Neural cell (in vitro differentiated cells): ENCODE measurements at regions not wholly inside any gene's neighbourhood (a gene's known extent, or its start where the extent isn't known, plus 50 kb on each side); places are given as distances from the start of the nearest gene placed in this dataset.

Source experiments
- CTCF ChIP-seq: fragments of 450-650 bp; IDR thresholded peaks from 2 replicates; pipeline ENCODE4 v1.5.1; 2014; ENCODE audit warnings: antibody characterized with exemption, mild to moderate bottlenecking, moderate library complexity; ENCODE audit not compliant: poor library complexity, severe bottlenecking
- EP300 ChIP-seq: fragments of 450-650 bp; conservative IDR thresholded peaks from 2 replicates; pipeline ENCODE4 v1.6.1; 2014; ENCODE audit warnings: antibody characterized with exemption, mild to moderate bottlenecking, moderate library complexity; ENCODE audit not compliant: poor library complexity, severe bottlenecking
- EZH2 ChIP-seq: fragments of 200-600, 300-800 bp; shearing (Covaris generic), sonication (generic); IDR thresholded peaks from 2 replicates; pipeline ENCODE4 v1.6.1; 2014; ENCODE audit warnings: antibody characterized with exemption, low read length, borderline replicate concordance, mild to moderate bottlenecking; ENCODE audit not compliant: insufficient read depth, poor library complexity, severe bottlenecking
- MXI1 ChIP-seq: fragments of 450-650 bp; conservative IDR thresholded peaks from 2 replicates; pipeline ENCODE4 v1.6.1; 2014; ENCODE audit warnings: antibody characterized with exemption, mild to moderate bottlenecking; ENCODE audit not compliant: poor library complexity, severe bottlenecking
- POLR2AphosphoS5 ChIP-seq: IDR thresholded peaks from 2 replicates; pipeline ENCODE4 v1.6.1; 2012
- RAD21 ChIP-seq: fragments of 450-650 bp; conservative IDR thresholded peaks from 2 replicates; pipeline ENCODE4 v1.6.1; 2014; ENCODE audit warnings: antibody characterized with exemption, mild to moderate bottlenecking, moderate library complexity
- REST ChIP-seq: IDR thresholded peaks from 2 replicates; pipeline ENCODE4 v1.6.1; 2012; ENCODE audit warnings: borderline replicate concordance
- SMC3 ChIP-seq: fragments of 450-650 bp; conservative IDR thresholded peaks from 2 replicates; pipeline ENCODE4 v1.6.1; 2014; ENCODE audit warnings: antibody characterized with exemption, mild to moderate bottlenecking, moderate library complexity; ENCODE audit not compliant: poor library complexity
- TAF1 ChIP-seq: IDR thresholded peaks from 2 replicates; pipeline ENCODE4 v1.6.1; 2012; ENCODE audit warnings: low read depth

- TF ChIP-seq REST (no peak), CTCF (no peak), POLR2AphosphoS5 (no peak), EP300 (no peak), EZH2 (no peak), RAD21 (no peak), TAF1 (no peak), MXI1 (no peak), SMC3 (no peak)
These were observed 1087.5 kb downstream of the BRD1 start for GRCh38 chr22:48740086-48740730.
